GM19193 (cell line): ENCODE measurements at regions not wholly inside any gene's neighbourhood (a gene's known extent, or its start where the extent isn't known, plus 50 kb on each side); places are given as distances from the start of the nearest gene placed in this dataset.

Experiments used
- POLR2A ChIP-seq: IDR thresholded peaks from 4 replicates; pipeline ENCODE4 v1.6.1; 2011; ENCODE audit not compliant: insufficient read depth, insufficient read length; ENCODE audit errors: extremely low read depth

GRCh38 chr9:99677281-99677680 is 144.4 kb upstream of the NR4A3 start:
- TF ChIP-seq POLR2A: no peak

DNA sequence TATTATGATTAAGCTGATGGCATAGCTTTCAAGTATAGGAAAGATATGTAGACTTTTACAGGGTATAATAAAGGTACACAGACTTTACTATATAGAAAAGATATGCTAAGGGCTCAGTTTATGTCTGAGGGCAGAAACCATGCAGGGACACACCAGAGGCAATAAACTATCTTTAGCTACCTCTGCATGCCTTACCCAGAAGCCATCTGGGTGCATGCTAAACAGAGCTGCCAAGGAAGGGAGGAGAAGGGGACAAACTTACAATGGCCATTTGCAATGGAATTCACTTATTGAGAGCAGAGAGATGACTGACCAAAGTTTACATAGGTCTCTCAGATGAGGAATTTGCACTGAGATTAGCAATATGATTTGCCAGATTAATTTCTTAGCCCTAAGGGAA is 143.1 kb upstream of the NR4A3 start:
- TF ChIP-seq POLR2A: no peak

- no peak for TF ChIP-seq POLR2A
Measured at GRCh38 chr9:99680191-99680590, 141.5 kb upstream of the NR4A3 start.

- TF ChIP-seq POLR2A: no peak
Measured at GRCh38 chr9:99681113-99681512, 140.6 kb upstream of the NR4A3 start.

DNA sequence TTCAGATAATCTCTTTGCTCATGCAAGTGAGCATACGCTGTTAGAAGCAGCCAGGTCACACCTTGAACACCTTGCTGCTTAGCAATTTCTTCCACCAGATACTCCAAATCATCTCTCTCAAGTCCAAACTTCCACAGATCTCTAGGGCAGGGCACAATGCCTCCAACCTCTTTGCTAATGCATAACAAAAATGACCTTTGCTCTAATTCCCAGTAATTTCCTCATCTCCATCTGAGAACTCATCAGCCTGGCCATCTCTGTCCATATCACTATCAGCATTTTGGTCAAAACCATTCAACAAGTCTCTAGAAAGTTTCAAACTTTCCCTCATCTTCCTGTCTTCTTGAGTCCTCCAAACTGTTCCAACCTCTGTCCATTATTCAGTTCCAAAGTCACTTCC is 139.3 kb upstream of the NR4A3 start:
- no peak for TF ChIP-seq POLR2A

- no peak for TF ChIP-seq POLR2A
Measured at GRCh38 chr9:99682870-99683269, 138.8 kb upstream of the NR4A3 start.

DNA sequence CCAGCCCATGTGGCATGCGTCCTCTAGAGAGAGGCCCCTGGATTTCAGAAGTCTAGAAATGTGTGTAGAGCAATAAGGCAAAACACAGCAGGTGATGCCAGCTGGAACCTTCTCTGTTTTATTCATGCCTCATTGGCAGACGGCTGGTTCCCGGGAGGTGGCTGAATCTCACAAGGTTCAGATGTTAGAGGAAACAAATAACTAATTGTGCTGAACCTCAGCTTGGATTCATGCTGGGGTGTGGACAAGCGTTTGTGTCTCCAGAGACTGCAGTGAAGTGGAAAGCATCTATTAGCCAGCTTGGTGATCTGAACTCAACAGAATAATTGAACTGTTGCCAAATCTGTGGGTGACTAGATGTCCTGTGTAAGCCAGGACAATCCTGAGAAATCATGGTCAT is 131.1 kb upstream of the NR4A3 start:
- no peak for TF ChIP-seq POLR2A

DNA sequence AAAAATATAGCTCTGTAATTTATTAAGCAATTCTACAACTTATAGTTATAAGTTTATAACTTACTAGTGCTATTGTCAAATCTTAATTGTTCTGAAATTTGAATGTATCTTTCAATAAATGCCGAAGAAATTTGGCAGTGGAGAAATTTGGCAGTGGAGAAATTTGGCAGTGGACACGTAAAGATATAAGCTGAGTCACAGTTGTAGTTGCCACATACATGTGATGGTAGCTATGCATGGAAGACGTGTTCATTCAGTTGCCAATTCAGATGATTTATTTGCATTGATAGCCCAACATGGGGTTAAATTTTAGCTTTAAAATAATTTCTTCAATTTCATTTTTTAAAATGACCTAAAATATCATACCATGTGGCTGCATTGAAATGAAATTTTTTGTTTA is 127.8 kb upstream of the NR4A3 start:
- TF ChIP-seq POLR2A: no peak

DNA sequence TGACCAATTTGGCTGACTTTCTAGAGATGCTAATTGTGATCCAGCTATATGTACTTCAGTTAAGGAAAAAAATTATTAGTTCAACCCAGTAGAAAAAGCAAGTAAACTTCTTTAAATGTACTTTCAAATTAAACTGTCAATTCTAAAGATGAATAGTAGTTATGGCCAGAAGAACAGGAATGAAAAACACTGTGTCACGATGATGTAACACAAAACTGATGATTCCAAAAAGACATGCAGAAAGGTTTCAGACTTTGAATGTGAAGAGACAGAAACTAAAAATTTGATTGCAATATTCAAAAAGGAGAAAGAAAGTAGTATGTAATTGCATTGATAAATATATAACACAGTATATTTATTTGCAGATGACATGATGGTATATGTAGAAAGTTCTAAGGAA is 127.3 kb upstream of the NR4A3 start:
- no peak for TF ChIP-seq POLR2A

GRCh38 chr9:99699396-99699795 is 122.3 kb upstream of the NR4A3 start:
- TF ChIP-seq POLR2A: no peak

DNA sequence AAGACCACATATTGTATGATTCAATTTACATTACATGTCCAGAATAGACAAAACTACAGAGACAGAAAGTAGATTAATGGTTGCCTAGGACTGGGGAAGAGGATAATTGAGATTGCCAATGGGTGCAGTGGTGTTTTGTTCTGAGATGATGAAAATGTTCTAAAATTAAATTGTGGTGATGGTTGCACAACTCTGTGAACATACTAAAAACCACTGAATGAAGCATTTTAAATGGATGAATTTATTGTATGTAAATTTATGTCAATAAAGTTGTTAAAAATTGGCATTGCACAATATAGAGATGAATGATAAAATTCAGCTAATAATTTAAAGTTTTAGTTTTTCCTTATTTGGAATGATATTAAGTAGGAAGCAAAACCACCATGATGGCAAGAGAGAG is 109.5 kb upstream of the NR4A3 start:
- TF ChIP-seq POLR2A: no peak

DNA sequence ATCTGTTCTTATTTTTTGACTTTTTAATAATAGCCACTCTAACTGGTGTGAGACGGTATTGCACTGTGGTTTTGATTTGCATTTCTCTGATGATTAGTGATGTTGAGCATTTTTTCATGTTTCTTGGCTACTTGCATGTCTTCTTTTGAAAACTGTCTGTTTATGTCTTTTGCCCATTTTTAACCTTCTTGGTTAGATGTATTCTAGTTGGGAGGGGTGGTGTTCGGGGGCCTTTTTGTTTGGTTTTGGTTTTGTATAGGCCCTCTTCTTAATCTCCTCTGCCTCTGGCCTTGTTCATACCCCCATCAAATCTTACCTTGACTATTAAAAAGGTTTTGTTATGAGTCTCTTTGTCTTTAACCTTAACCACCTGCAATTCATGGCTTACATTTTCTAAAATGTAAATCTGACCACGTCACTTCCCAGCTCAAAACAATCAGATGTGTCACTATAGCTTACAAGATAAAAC is 107.8 kb upstream of the NR4A3 start:
- no peak for TF ChIP-seq POLR2A

- TF ChIP-seq POLR2A: no peak
Measured at GRCh38 chr9:99718631-99719030, 103.1 kb upstream of the NR4A3 start.

DNA sequence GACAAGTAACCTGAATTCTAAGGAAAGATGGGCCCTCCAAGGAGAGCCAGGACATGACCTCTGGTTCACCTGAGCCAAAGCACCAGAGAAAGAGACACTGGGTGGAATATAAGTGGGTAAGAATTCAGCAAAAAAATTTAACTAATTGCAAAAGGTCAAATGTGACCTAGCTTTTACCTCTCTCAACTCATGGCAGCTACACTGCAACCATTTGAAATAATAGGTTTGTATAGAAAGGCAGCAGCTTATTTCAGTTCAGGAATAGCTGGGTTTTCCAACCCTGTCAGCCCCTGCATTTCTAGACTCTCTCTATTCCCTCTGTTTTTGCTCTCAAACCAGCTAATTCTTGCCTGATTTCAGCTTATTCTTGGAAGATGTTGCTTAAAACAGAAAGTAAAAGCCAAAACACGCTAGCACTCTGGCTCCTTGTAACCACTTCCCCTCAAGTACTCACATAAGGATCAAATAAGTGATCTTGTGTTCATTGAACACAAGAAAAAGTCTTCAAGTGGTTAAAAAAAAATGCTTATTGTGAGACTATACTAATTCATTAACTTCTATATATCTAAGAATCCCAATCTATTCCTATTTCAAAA is 101.1 kb upstream of the NR4A3 start:
- no peak for TF ChIP-seq POLR2A

DNA sequence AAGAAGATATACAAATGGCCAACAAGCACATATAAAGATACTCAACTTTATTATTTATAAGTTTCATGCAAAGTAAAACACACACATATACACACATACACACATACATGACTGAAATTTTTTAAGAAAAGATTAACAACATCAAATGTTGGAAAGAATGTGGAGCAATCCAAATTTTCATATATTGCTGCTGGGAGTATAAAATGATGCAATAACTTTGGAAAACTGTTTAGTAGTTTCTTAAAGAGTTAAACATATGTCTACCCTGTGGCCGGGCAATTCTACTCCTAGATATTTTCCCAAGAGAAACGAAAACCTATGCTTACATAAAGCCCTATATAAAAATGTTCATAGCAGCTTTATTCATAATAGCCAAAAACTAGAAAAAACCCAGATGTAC is 99.8 kb upstream of the NR4A3 start:
- no peak for TF ChIP-seq POLR2A

DNA sequence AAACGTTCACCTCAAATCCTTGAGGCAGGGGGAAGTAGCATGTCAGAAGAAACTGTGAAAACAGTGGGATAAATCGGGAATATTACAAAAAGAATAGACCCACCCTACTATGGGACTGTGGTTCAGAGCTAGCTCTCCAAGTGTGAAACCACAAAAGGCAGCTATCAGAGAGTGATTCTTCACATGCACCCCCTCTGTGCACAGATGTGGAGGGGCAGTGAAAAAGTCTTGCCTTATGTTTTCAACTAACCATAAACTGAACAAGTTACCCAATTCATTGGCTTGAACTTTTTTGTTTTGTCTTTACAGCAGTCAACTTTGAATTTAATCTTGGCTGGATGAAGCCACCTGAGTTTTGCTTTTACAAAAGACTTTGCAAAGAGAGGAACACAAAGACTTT is 98.8 kb upstream of the NR4A3 start:
- no peak for TF ChIP-seq POLR2A

GRCh38 chr9:99724640-99725039 is 97.0 kb upstream of the NR4A3 start:
- no peak for TF ChIP-seq POLR2A
